GM12892 (cell line): ENCODE measurements at regions not wholly inside any gene's neighbourhood (a gene's known extent, or its start where the extent isn't known, plus 50 kb on each side); places are given as distances from the start of the nearest gene placed in this dataset.

Experiments used
- POLR2A ChIP-seq: IDR thresholded peaks from 2 replicates; pipeline ENCODE4 v1.6.1; 2011; ENCODE audit warnings: low read depth, low read length, control low read depth
- POLR2AphosphoS5 ChIP-seq: IDR thresholded peaks from 2 replicates; pipeline ENCODE4 v1.6.1; 2011; ENCODE audit warnings: low read depth, low read length, control low read depth

DNA sequence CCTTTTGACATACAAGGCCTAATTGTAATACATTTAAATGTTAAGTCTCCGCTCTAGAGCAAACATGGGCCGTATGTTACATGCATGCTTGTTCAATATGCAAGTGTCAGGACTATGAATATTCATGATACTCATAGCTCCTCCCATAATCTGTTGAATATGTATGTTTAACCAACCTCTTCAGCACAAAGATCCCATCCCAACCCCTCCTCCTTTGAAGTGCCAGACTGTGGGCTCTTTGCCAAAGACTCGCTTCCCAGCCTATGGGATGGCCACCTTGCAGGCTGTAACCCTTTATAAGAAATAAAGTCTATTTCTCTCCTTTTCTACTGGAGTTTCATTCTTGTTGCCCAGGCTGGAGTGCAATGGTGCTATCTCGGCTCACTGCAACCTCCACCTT is 156.2 kb downstream of the ABCC12 start:
- TF ChIP-seq POLR2A (no peak), POLR2AphosphoS5 (no peak)
